ENCODE measurements at regions not wholly inside any gene's neighbourhood (a gene's known extent, or its start where the extent isn't known, plus 50 kb on each side); places are given as distances from the start of the nearest gene placed in this dataset.

GRCh38 chr6:169999367-169999766 lies 247.9 kb downstream of the ERMARD start (continued):
- TF ChIP-seq ATF2 (CRISPR knock-in tag; IDR thresholded peaks at IDR 0.05; ENCODE audit: borderline replicate concordance, low read depth) (no peak), ZNF317 (CRISPR knock-in tag; IDR thresholded peaks at IDR 0.05; ENCODE audit: borderline replicate concordance, low read depth) (no peak), ZMAT4 (CRISPR knock-in tag; IDR thresholded peaks at IDR 0.05) (no peak), JAZF1 (CRISPR knock-in tag; IDR thresholded peaks at IDR 0.05) (no peak), E2F5 (CRISPR knock-in tag; IDR thresholded peaks at IDR 0.05) (no peak), FOXP4 (CRISPR knock-in tag; IDR thresholded peaks at IDR 0.05) (no peak), ZNF396 (CRISPR knock-in tag; IDR thresholded peaks at IDR 0.05; ENCODE audit: borderline replicate concordance) (no peak), JUN (CRISPR knock-in tag; IDR thresholded peaks at IDR 0.05) (no peak)

- DNase-seq (ENCODE audit: low spot score) = no peak
- Mint-ChIP-seq H3K27ac (no peak overlapping the region), H3K27me3 (ENCODE audit: low read depth) (peaks cover 2% of the 10 kb centered on the region; the same call in 1 of the 2 replicates), H3K36me3 (peaks cover 37% of the 10 kb centered on the region), H3K9me3 (peaks cover 35% of the 10 kb centered on the region), H3K4me1 (peaks cover 20% of the 10 kb centered on the region), H3K4me3 (no peak overlapping the region)
- ChIA-PET POLR2A (no interaction called here), CTCF (no interaction called here)
- no peak for ATAC-seq
- no peak for TF ChIP-seq CBFB (CRISPR knock-in tag; IDR thresholded peaks at IDR 0.05; ENCODE audit: low read depth)
- no peak for TF ChIP-seq JUN (CRISPR knock-in tag; IDR thresholded peaks at IDR 0.05)
- no peak for TF ChIP-seq TCF7 (CRISPR knock-in tag; IDR thresholded peaks at IDR 0.05; ENCODE audit: low read depth)
- TF ChIP-seq ZNF416 (CRISPR knock-in tag; IDR thresholded peaks at IDR 0.05) = no peak
- TF ChIP-seq ARID4B (CRISPR knock-in tag; IDR thresholded peaks at IDR 0.05; ENCODE audit: borderline replicate concordance) = no peak
- TF ChIP-seq NFYB (CRISPR knock-in tag; conservative IDR thresholded peaks at IDR 0.05; ENCODE audit: low read depth) = no peak
- no peak for TF ChIP-seq SMAD3 (CRISPR knock-in tag; IDR thresholded peaks at IDR 0.05; ENCODE audit: borderline replicate concordance)
- no peak for TF ChIP-seq SOX15 (CRISPR knock-in tag; IDR thresholded peaks at IDR 0.05)
- no peak for TF ChIP-seq HMGA2 (CRISPR knock-in tag; IDR thresholded peaks at IDR 0.05)
- TF ChIP-seq AR (CRISPR knock-in tag; IDR thresholded peaks at IDR 0.05) = no peak
- TF ChIP-seq E2F5 (CRISPR knock-in tag; IDR thresholded peaks at IDR 0.05) = no peak
- TF ChIP-seq PRRX2 (CRISPR knock-in tag; IDR thresholded peaks at IDR 0.05) = no peak
- TF ChIP-seq ZNF512 (CRISPR knock-in tag; IDR thresholded peaks at IDR 0.05; ENCODE audit: borderline replicate concordance) = no peak
- no peak for TF ChIP-seq CDX4 (CRISPR knock-in tag; IDR thresholded peaks at IDR 0.05; ENCODE audit: borderline replicate concordance)
Measured at GRCh38 chr6:169998457-169998856, 247.0 kb downstream of the ERMARD start.

All from WTC11 (cell line).